Activated T-helper 2 cell treated with anti-CD3 and anti-CD28 coated beads, Interferon-gamma antibody, Interleukin-2, Interleukin-4, amounts not matched to agents 10 μg/mL and 5 μg/mL and 100 μg/mL, durations not matched to agents 14 hours and 24 hours and 36 hours (primary cell): ENCODE measurements at regions not wholly inside any gene's neighbourhood (a gene's known extent, or its start where the extent isn't known, plus 50 kb on each side); places are given as distances from the start of the nearest gene placed in this dataset.

Experiments used
- DNase-seq: peaks from one replicate; pipeline ENCODE4 v3.0.0; 2021; ENCODE audit warnings: low spot score
- H3K27ac Mint-ChIP-seq: one replicate; pipeline ENCODE4 v1.8.0; 2021; ENCODE audit warnings: mixed read lengths
- H3K27me3 Mint-ChIP-seq: one replicate; pipeline ENCODE4 v1.8.0; 2021; ENCODE audit warnings: low read depth, mixed read lengths
- H3K36me3 Mint-ChIP-seq: one replicate; pipeline ENCODE4 v1.8.0; 2021; ENCODE audit warnings: low read depth, mixed read lengths
- H3K4me1 Mint-ChIP-seq: one replicate; pipeline ENCODE4 v1.8.0; 2021; ENCODE audit warnings: low read depth, mixed read lengths
- H3K4me3 Mint-ChIP-seq: one replicate; pipeline ENCODE4 v1.8.0; 2021; ENCODE audit warnings: low read depth, mild to moderate bottlenecking, moderate library complexity, mixed read lengths
- H3K9me3 Mint-ChIP-seq: one replicate; pipeline ENCODE4 v1.8.0; 2021; ENCODE audit warnings: mixed read lengths
- intact Hi-C: fragments of 100-400 bp; cut with micrococcal nuclease; formaldehyde crosslinking; loops from one replicate; pipeline ENCODE4 v1.15.1; 2023

DNA sequence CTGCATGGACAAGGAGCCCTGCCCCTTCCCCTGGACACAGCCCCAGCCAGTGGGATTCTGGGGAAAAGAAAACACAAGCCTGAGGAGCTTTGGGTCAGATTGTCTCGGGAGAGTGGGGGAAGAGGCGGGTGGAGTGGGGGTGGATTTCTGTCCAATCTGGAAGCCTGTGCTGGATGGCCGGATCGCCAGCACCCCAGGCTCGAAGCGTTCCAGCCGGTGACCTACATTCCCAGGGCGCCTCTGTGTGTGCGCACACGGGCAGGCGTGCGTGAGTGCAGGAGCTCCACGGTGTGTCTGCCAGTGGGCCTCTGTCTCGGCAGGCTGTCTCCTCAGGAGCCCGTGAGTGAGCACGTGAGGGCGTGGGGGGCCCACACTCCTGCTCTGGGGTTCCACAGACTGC, 74.3 kb upstream of the DAB2IP start:
- Mint-ChIP-seq H3K9me3 (no peaks in the 10 kb centered on the region), H3K27me3 (peaks cover 2% of the 10 kb centered on the region), H3K4me1 (no peaks in the 10 kb centered on the region), H3K36me3 (no peaks in the 10 kb centered on the region), H3K4me3 (no peak overlapping the region), H3K27ac (no peak overlapping the region)
- DNase-seq, result no peak
- intact Hi-C loops, result no loop called here

DNA sequence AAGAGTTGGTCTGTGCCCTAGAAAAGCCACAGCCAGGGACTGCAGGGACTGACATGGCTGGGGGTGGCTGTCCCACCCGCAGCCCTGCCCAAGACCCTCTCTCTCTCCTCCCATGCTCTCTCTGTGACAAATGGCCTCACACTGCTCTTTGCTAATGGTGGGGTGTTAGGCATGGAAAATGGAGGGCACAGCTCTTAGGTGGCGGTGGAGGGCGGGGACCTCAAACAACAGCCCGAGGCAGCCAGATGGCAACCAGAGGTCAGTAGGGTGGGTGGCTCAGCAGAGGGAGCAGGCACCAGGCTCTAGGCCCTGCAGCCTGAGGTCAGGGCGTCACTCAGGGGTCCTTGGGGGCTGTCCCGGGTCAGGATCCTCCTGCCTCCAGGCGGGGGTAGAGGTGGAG, 73.9 kb upstream of the DAB2IP start:
- H3K27ac Mint-ChIP-seq, result no peak overlapping the region
- intact Hi-C loops, result no loop called here
- peaks cover 4% of the 10 kb centered on the region for H3K27me3 Mint-ChIP-seq
- H3K4me3 Mint-ChIP-seq, result no peak overlapping the region
- H3K9me3 Mint-ChIP-seq, result no peaks in the 10 kb centered on the region
- no peaks in the 10 kb centered on the region for H3K4me1 Mint-ChIP-seq
- no peaks in the 10 kb centered on the region for H3K36me3 Mint-ChIP-seq
- no peak for DNase-seq

DNA sequence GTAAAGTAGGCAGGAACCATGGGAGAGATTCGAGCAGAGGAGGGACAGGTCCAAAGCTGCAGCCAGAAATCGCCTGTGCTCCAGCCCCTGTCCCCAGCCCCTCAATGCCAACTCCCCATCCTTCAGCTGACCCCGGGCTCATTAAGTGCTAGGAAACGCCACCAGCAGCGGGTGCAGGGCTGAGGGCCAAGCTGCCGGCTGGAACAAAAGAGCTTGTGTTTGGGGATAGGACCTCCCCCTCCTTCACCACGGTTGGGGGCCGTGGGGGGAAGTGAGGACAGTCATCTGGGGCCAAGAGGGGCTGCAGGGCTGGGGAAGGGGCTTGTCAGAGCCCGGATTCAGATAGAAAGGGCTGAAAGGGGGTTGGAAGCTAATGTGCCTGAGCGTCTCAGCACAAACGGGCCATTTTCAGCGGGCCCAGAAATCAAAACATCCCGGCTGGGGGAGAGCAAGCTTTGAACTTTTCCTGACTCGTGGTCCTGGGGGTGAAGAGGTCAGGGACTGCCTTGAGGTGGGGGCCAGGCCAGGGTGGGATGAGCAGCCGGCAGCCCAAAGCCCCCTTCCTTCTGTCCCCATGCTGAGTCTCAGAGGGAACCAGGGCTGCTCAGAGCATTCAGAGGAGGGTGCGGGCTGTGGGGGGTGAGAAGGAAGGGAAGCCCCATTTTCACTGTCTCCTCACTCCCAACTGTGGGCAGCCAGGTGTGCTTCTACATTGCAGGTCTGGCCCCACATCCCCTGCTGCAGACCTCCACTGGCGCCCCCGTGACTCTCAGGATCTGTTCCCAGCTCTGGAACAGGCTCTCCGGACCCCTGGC, 69.4 kb upstream of the DAB2IP start:
- intact Hi-C loops, result no loop called here
- Mint-ChIP-seq H3K27ac (no peak overlapping the region), H3K4me1 (no peaks in the 10 kb centered on the region), H3K4me3 (no peak overlapping the region), H3K36me3 (no peaks in the 10 kb centered on the region), H3K27me3 (peaks cover 11% of the 10 kb centered on the region), H3K9me3 (no peaks in the 10 kb centered on the region)
- DNase-seq, result no peak

GRCh38 chr9:121582641-121583040, 68.8 kb upstream of the DAB2IP start:
- no peaks in the 10 kb centered on the region for H3K4me1 Mint-ChIP-seq
- peaks cover 11% of the 10 kb centered on the region for H3K27me3 Mint-ChIP-seq
- H3K27ac Mint-ChIP-seq, result no peak overlapping the region
- H3K9me3 Mint-ChIP-seq, result no peaks in the 10 kb centered on the region
- DNase-seq, result no peak
- intact Hi-C loops, result no loop called here
- no peaks in the 10 kb centered on the region for H3K36me3 Mint-ChIP-seq
- no peak overlapping the region for H3K4me3 Mint-ChIP-seq

DNA sequence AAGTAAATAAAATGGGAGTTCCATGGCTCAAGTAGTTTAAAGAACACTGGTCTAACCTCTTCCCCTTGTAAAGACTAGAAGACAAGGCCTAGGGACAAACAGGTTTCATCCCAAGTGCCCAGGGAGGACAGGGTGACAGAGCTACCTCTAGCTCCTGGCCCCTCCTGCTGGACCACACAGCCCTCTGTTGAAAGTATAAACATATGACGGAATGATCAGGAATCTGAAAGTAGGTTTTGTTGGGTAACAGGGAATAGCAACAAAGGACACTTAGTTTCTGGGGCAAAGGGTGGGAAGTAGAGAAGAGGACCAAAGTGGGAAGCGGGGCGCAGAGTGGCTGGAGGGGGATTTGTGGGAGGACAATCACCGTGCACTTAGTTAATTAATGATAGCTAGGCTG, 67.0 kb upstream of the DAB2IP start:
- Mint-ChIP-seq H3K9me3 (no peaks in the 10 kb centered on the region), H3K27ac (no peak overlapping the region)
- intact Hi-C loops, result no loop called here

DNA sequence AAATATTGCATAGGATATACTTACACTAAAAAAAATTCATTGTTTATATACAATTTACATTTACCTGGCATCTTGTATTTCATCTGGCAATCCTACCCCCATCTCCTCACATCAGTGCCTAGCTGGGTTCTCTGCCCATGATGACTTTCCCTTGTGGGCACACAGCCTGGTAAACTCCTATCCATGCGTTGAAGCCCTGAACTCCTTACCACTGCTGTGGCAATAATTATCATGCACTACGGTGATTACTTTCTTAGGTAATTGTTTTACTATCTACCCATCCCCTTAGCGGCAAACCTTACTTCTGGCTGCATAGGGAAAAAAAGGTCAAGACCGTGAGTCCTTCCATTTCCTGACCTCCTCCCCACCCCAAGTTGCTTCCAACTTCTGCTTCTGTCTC, 63.6 kb upstream of the DAB2IP start:
- Mint-ChIP-seq H3K36me3 (no peaks in the 10 kb centered on the region), H3K4me3 (no peak overlapping the region), H3K4me1 (no peaks in the 10 kb centered on the region), H3K27ac (no peak overlapping the region), H3K9me3 (no peaks in the 10 kb centered on the region), H3K27me3 (peaks cover 11% of the 10 kb centered on the region)
- no peak for DNase-seq
- intact Hi-C loops, result no loop called here

More for the DNA sequence above, 67.0 kb upstream of the DAB2IP start:
- H3K27me3 Mint-ChIP-seq, result peaks cover 11% of the 10 kb centered on the region
- H3K36me3 Mint-ChIP-seq, result no peaks in the 10 kb centered on the region
- DNase-seq, result no peak
- H3K4me1 Mint-ChIP-seq, result no peaks in the 10 kb centered on the region
- no peak overlapping the region for H3K4me3 Mint-ChIP-seq

DNA sequence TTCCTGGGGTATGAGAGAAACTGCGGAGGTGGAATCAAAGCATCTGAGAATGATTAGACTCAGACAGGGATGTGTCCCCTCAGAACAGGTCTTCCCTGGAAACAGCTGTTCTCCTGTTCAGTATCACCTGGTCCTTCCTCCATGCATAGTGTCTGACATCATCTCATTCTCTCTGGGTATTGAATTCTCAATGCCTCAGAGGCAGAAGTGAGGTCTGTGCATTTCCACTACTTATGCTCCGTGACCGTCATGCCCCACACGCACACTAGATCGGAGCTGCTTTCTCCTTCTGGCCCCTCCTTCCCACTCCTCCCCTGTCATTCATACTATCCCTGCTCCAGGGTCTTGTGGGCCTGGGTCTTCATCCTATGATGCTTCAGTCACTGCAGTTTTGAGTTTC, 61.4 kb upstream of the DAB2IP start:
- H3K36me3 Mint-ChIP-seq, result no peaks in the 10 kb centered on the region
- no peaks in the 10 kb centered on the region for H3K9me3 Mint-ChIP-seq
- no peak overlapping the region for H3K4me3 Mint-ChIP-seq

DNA sequence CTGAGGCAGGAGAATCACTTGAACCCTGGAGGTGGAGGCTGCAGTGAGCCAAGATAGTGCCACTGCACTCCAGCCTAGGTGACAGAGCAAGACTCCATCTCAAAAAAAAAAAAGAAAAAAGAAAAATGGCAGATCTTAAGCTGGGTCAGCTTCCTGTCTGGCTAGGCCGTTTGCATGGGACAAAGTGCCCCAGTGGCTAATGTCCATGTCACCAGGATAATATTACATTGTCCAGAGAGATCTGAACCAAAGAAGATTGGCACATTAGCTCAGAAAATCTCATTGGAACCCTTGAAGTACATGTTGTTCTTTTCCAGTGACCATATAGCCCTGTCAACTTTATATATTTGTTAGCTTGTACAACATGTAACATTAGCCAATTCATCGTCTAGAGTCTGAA, 59.2 kb upstream of the DAB2IP start:
- Mint-ChIP-seq H3K9me3 (peaks cover 4% of the 10 kb centered on the region), H3K4me1 (no peaks in the 10 kb centered on the region), H3K4me3 (no peak overlapping the region), H3K27me3 (peaks cover 15% of the 10 kb centered on the region), H3K27ac (no peak overlapping the region), H3K36me3 (no peaks in the 10 kb centered on the region)
- intact Hi-C loops, result no loop called here
- no peak for DNase-seq

More for the DNA sequence above, 61.4 kb upstream of the DAB2IP start:
- Mint-ChIP-seq H3K27ac (no peak overlapping the region), H3K4me1 (no peaks in the 10 kb centered on the region), H3K27me3 (peaks cover 11% of the 10 kb centered on the region)
- DNase-seq, result no peak
- intact Hi-C loops, result no loop called here

DNA sequence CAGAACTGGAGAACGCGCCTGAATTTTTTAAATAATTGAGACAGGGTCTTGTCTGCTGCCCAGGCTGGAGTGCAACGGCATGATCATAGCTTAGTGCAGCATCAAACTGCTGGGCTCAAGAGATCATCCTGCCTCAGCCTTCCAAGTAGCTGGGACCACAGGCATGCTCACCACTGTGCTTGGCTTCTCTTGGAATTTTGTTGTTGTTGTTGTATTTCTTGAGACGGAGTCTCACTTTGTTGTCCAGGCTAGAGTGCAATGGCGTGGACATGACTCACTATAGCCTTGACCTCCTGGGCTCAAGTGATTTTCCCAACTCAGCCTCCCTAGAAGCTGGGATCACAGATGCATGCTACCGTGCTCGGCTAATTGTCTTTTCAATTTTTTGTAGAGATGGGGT, 58.4 kb upstream of the DAB2IP start:
- no peak overlapping the region for H3K27ac Mint-ChIP-seq
- DNase-seq, result no peak
- no peak overlapping the region for H3K4me3 Mint-ChIP-seq
- H3K4me1 Mint-ChIP-seq, result no peaks in the 10 kb centered on the region
- intact Hi-C loops, result no loop called here
- H3K36me3 Mint-ChIP-seq, result peaks cover 4% of the 10 kb centered on the region
- H3K27me3 Mint-ChIP-seq, result peaks cover 21% of the 10 kb centered on the region
- H3K9me3 Mint-ChIP-seq, result peaks cover 6% of the 10 kb centered on the region

- no peaks in the 10 kb centered on the region for H3K4me1 Mint-ChIP-seq
Observed at GRCh38 chr9:121596515-121596914, 54.9 kb upstream of the DAB2IP start.

GRCh38 chr9:121597698-121598166, 53.7 kb upstream of the DAB2IP start:
- Mint-ChIP-seq H3K9me3 (peaks cover 6% of the 10 kb centered on the region), H3K36me3 (peaks cover 4% of the 10 kb centered on the region), H3K27ac (no peak overlapping the region), H3K4me3 (no peak overlapping the region), H3K4me1 (no peaks in the 10 kb centered on the region), H3K27me3 (peaks cover 42% of the 10 kb centered on the region)
- intact Hi-C loops, result no loop called here
- no peak for DNase-seq

More at GRCh38 chr9:121596515-121596914, 54.9 kb upstream of the DAB2IP start:
- intact Hi-C loops, result no loop called here
- Mint-ChIP-seq H3K27me3 (peaks cover 38% of the 10 kb centered on the region), H3K4me3 (no peak overlapping the region), H3K36me3 (peaks cover 4% of the 10 kb centered on the region), H3K27ac (no peak overlapping the region), H3K9me3 (peaks cover 6% of the 10 kb centered on the region)
- DNase-seq, result no peak

DNA sequence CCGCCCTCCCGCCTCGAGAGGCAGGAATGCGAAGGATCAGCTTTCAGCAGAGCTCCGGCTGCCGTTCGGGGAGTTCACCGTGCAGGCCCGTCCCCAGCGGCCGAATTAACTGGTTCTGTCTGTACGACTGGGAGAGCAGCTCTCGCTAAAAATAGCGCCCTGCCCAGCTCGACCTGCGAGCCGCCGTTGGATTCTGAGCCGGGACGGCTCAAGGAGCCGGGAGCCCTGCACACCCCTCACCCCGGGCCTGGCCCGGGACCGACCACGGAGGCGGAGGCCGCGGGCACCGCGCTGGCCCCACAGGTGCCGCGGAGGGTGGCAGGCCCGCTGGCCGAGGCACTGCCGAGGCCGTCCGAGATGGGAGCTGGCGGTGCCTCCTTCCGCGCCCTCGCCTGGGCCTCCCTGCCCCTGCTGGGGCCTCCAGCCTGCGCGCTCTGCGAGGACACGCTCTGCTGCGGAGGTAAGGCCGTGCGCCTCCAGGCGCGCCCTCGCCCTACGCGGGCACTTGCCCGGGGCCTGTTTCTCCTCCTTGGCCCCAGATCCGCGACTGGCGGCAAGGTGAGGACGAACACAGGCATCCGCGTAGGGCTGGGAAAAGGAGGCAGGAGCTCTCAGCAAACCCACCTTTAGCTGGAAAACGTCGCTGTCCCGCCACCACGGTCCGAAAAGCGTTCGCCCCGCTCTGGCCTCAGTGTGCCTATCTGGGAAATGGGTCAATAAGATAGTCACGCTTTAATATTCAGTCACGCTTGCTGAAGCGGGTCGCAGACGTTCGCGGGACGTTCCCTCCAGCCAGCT, 53.1 kb upstream of the DAB2IP start:
- Mint-ChIP-seq H3K36me3 (peaks cover 4% of the 10 kb centered on the region), H3K27ac (no peak overlapping the region), H3K4me3 (no peak overlapping the region), H3K27me3 (peaks cover 46% of the 10 kb centered on the region), H3K4me1 (no peaks in the 10 kb centered on the region), H3K9me3 (peaks cover 6% of the 10 kb centered on the region)
- DNase-seq, result no peak
- intact Hi-C loops, result no loop called here
